ENCODE measurements at regions not wholly inside any gene's neighbourhood (a gene's known extent, or its start where the extent isn't known, plus 50 kb on each side); places are given as distances from the start of the nearest gene placed in this dataset.

GRCh38 chr2:103179798-103180197, 418.0 kb downstream of the TMEM182 start:
- TF ChIP-seq, protein P1, sequence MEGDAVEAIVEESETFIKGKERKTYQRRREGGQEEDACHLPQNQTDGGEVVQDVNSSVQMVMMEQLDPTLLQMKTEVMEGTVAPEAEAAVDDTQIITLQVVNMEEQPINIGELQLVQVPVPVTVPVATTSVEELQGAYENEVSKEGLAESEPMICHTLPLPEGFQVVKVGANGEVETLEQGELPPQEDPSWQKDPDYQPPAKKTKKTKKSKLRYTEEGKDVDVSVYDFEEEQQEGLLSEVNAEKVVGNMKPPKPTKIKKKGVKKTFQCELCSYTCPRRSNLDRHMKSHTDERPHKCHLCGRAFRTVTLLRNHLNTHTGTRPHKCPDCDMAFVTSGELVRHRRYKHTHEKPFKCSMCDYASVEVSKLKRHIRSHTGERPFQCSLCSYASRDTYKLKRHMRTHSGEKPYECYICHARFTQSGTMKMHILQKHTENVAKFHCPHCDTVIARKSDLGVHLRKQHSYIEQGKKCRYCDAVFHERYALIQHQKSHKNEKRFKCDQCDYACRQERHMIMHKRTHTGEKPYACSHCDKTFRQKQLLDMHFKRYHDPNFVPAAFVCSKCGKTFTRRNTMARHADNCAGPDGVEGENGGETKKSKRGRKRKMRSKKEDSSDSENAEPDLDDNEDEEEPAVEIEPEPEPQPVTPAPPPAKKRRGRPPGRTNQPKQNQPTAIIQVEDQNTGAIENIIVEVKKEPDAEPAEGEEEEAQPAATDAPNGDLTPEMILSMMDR (conservative IDR thresholded peaks at IDR 0.05 in 1 of 2, IDR thresholded peaks at IDR 0.05 in 1 of 2; ENCODE audit: extremely low read depth in 1 of 2, insufficient read depth in 1 of 2, low read depth in 1 of 2, low read length in 2 of 2), result no peak
- no peak for TF ChIP-seq EZH2 (IDR thresholded peaks at IDR 0.05; ENCODE audit: borderline replicate concordance, low read length)
